ENCODE measurements at regions not wholly inside any gene's neighbourhood (a gene's known extent, or its start where the extent isn't known, plus 50 kb on each side); places are given as distances from the start of the nearest gene placed in this dataset.
"Not testable (repeated sequence)": the region's sequence is repeated elsewhere in the genome, so short reads cannot be mapped to it uniquely, and the experiment has no call there.

GRCh38 chr6:87757792-87758191, 55.8 kb upstream of the AKIRIN2 start:
- H3K4me3 ChIP-seq (ENCODE audit: low read depth, low read length), result no peak overlapping the region
- H3K36me3 ChIP-seq (ENCODE audit: control insufficient read depth, insufficient read depth, low read length), result no peaks in the 10 kb centered on the region
- TF ChIP-seq, protein P1, sequence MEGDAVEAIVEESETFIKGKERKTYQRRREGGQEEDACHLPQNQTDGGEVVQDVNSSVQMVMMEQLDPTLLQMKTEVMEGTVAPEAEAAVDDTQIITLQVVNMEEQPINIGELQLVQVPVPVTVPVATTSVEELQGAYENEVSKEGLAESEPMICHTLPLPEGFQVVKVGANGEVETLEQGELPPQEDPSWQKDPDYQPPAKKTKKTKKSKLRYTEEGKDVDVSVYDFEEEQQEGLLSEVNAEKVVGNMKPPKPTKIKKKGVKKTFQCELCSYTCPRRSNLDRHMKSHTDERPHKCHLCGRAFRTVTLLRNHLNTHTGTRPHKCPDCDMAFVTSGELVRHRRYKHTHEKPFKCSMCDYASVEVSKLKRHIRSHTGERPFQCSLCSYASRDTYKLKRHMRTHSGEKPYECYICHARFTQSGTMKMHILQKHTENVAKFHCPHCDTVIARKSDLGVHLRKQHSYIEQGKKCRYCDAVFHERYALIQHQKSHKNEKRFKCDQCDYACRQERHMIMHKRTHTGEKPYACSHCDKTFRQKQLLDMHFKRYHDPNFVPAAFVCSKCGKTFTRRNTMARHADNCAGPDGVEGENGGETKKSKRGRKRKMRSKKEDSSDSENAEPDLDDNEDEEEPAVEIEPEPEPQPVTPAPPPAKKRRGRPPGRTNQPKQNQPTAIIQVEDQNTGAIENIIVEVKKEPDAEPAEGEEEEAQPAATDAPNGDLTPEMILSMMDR (IDR thresholded peaks at IDR 0.05; ENCODE audit: insufficient read depth, low read depth, low read length), result no peak
- no peaks in the 10 kb centered on the region for H3K27me3 ChIP-seq (ENCODE audit: control insufficient read depth, insufficient read depth, low read length)
- DNase-seq (ENCODE audit: low read depth), result no peak
- CTCF ChIA-PET, result no interaction called here
- POLR2A ChIA-PET, result no interaction called here

DNA sequence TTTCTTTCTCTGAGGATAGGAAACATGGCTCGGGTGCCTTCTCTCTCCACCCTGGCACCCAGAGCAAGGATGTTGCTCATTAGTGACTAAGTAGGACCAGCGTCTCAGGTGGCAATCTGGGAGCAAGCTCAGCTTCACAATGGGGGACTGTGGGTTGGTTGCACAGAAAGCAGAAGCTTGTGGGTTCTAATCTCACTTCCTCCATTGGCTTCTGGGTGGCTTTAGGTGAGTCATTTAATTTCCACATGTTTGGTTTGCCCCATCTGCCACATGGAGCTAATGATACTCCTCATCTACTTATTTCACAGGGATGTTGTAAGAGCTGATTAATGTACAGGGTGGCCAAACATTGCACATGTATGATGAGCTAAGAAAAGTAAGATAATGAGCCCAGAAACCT, 54.8 kb upstream of the AKIRIN2 start:
- no peak overlapping the region for H3K4me3 ChIP-seq (ENCODE audit: low read depth, low read length)
- no peaks in the 10 kb centered on the region for H3K27me3 ChIP-seq (ENCODE audit: control insufficient read depth, insufficient read depth, low read length)
- H3K36me3 ChIP-seq (ENCODE audit: control insufficient read depth, insufficient read depth, low read length), result no peaks in the 10 kb centered on the region
- ChIA-PET CTCF (interaction anchor here (1.4 kb wide), 1 partner anchor 27 kb away, joined by 3 read pairs; no protein-coding TSS in a partner anchor), POLR2A (interaction anchor here (0.7 kb wide), 1 partner anchor 79 kb away, joined by 8 read pairs; no protein-coding TSS in a partner anchor)
- DNase-seq (ENCODE audit: low read depth), result peak; percentile 31
- TF ChIP-seq, protein P1 (IDR thresholded peaks at IDR 0.05; ENCODE audit: insufficient read depth, low read depth, low read length), result no peak

GRCh38 chr6:87755708-87756671, 54.0 kb upstream of the AKIRIN2 start:
- POLR2A ChIA-PET, result interaction anchor here (0.6 kb wide), 1 partner anchor 44 kb away, joined by 10 read pairs; no protein-coding TSS in a partner anchor
- H3K4me3 ChIP-seq (ENCODE audit: low read depth, low read length), result no peak overlapping the region
- no peaks in the 10 kb centered on the region for H3K27me3 ChIP-seq (ENCODE audit: control insufficient read depth, insufficient read depth, low read length)
- no peak for DNase-seq (ENCODE audit: low read depth)
- H3K36me3 ChIP-seq (ENCODE audit: control insufficient read depth, insufficient read depth, low read length), result no peaks in the 10 kb centered on the region
- CTCF ChIA-PET, result interaction anchor here (1.4 kb wide), 1 partner anchor 26 kb away, joined by 3 read pairs; no protein-coding TSS in a partner anchor
- TF ChIP-seq, protein P1 (IDR thresholded peaks at IDR 0.05; ENCODE audit: insufficient read depth, low read depth, low read length), result no peak

GRCh38 chr6:87754828-87755227, 52.8 kb upstream of the AKIRIN2 start:
- no peak overlapping the region for H3K4me3 ChIP-seq (ENCODE audit: low read depth, low read length)
- no peaks in the 10 kb centered on the region for H3K27me3 ChIP-seq (ENCODE audit: control insufficient read depth, insufficient read depth, low read length)
- ChIA-PET CTCF (no interaction called here), POLR2A (interaction anchor here (0.6 kb wide), 1 partner anchor 43 kb away, joined by 10 read pairs; no protein-coding TSS in a partner anchor)
- no peak for DNase-seq (ENCODE audit: low read depth)
- TF ChIP-seq, protein P1 (IDR thresholded peaks at IDR 0.05; ENCODE audit: insufficient read depth, low read depth, low read length), result no peak
- H3K36me3 ChIP-seq (ENCODE audit: control insufficient read depth, insufficient read depth, low read length), result no peaks in the 10 kb centered on the region

- Histone ChIP-seq H3K27me3 (ENCODE audit: control insufficient read depth, insufficient read depth, low read length) (no peaks in the 10 kb centered on the region), H3K4me3 (ENCODE audit: low read depth, low read length) (no peak overlapping the region), H3K36me3 (ENCODE audit: control insufficient read depth, insufficient read depth, low read length) (no peaks in the 10 kb centered on the region)
- ChIA-PET CTCF (interaction anchor here (1.2 to 1.3 kb wide), 2 partner anchors 24 to 26 kb away, joined by 3 to 4 read pairs; no protein-coding TSS in a partner anchor), POLR2A (no interaction called here)
- TF ChIP-seq, protein P1 (IDR thresholded peaks at IDR 0.05; ENCODE audit: insufficient read depth, low read depth, low read length), result no peak
- DNase-seq (ENCODE audit: low read depth), result no peak
These were observed 51.2 kb upstream of the AKIRIN2 start for GRCh38 chr6:87753131-87753685.

DNA sequence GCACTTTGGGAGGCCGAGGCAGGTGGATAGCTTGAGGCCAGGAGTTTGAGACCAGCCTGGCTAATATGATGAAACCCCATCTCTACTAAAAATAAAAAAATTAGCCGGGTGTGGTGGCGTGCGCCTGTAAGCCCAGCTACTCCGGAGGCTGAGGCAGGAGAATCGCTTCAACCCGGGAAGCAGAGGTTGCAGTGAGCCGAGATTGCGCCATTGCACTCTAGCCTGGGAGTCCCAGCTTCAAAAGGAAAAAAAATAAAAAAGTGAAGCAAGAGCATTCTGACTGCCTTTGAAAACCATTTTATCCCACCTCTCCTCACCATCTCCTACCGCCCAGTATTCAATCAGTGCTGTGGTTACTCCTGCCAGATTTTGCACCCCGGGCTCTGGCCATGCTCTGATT, 50.5 kb upstream of the AKIRIN2 start:
- DNase-seq (ENCODE audit: low read depth); H3K4me3 ChIP-seq (ENCODE audit: low read depth, low read length); H3K36me3 ChIP-seq (ENCODE audit: control insufficient read depth, insufficient read depth, low read length); POLR2A ChIA-PET; H3K27me3 ChIP-seq (ENCODE audit: control insufficient read depth, insufficient read depth, low read length); CTCF ChIA-PET: not testable (repeated sequence)
